PC-9 (cell line): ENCODE measurements at regions not wholly inside any gene's neighbourhood (a gene's known extent, or its start where the extent isn't known, plus 50 kb on each side); places are given as distances from the start of the nearest gene placed in this dataset.

Experiments
- EZH2 ChIP-seq: fragments of 200-600 bp; sonication (generic); IDR thresholded peaks from 2 replicates; pipeline ENCODE4 v1.8.0; 2017; ENCODE audit warnings: antibody characterized with exemption, low read depth
- TF ChIP-seq, protein P1 (sequence below): fragments of 200-600 bp; sonication (generic); conservative IDR thresholded peaks from 2 replicates; pipeline ENCODE4 v1.6.1; 2017; ENCODE audit warnings: mixed run types, antibody characterized with exemption, mild to moderate bottlenecking, moderate library complexity

DNA sequence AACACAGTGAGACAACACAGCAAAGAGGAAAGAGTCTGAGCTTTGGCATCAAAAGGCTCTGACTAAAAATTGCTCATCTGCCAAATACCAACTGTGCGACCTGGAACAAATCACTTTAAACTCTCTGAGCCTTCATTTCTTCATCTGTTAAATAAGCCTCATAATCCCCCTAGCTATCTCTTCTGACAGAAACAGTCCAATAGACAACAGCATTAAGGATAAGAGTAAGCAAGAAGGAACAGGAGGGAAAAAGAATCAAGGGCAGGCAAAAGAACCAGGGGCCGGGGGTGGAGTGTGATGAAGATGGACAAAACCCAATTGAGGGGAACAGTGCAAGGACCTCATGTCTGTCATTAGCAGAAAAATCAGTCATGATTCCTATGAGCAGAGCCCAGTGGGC lies 79.4 kb upstream of the SETMAR start:
- TF ChIP-seq, protein P1, sequence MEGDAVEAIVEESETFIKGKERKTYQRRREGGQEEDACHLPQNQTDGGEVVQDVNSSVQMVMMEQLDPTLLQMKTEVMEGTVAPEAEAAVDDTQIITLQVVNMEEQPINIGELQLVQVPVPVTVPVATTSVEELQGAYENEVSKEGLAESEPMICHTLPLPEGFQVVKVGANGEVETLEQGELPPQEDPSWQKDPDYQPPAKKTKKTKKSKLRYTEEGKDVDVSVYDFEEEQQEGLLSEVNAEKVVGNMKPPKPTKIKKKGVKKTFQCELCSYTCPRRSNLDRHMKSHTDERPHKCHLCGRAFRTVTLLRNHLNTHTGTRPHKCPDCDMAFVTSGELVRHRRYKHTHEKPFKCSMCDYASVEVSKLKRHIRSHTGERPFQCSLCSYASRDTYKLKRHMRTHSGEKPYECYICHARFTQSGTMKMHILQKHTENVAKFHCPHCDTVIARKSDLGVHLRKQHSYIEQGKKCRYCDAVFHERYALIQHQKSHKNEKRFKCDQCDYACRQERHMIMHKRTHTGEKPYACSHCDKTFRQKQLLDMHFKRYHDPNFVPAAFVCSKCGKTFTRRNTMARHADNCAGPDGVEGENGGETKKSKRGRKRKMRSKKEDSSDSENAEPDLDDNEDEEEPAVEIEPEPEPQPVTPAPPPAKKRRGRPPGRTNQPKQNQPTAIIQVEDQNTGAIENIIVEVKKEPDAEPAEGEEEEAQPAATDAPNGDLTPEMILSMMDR = no peak
- TF ChIP-seq EZH2 = no peak
